ENCODE measurements at regions not wholly inside any gene's neighbourhood (a gene's known extent, or its start where the extent isn't known, plus 50 kb on each side); places are given as distances from the start of the nearest gene placed in this dataset.

DNA sequence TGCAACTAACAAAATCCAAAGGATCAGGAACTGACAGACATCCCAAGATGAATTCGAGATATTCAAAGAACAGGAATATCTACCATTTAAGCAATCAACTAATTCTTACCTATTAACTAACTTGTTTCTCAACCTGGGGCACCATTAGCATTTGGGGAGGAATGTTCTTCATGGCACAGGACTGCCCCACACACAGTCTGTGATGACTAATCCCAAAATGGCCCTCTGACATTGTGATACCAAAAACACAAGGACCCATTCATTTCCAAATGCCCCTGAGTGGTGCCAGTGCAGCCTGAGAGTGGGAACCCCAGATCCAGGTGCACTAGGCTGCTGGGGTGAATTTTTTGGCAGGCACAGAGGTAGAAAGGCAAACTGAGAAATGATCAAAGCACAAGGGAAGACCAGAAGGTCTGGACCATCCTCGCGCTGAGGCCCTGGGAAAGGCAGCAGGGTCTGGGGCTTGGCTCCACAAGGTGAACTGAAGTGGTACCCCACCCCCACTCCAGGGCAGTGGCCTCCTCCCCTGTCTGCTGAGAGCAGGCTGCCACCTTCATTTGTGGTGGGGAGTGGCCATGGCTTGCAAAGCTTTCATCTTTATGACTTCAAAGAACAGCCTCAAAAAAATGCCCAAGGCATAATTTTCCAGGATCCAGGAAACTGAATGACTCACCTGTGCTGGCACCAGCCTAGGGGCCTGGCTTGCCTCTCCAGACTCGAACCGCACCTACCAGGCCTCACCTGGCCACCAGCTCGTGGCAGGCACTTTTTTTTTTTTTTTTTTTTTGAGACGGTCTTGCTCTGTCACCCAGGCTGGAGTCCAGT, 122.4 kb downstream of the BCOR start:
- DNase-seq, result no peak

DNA sequence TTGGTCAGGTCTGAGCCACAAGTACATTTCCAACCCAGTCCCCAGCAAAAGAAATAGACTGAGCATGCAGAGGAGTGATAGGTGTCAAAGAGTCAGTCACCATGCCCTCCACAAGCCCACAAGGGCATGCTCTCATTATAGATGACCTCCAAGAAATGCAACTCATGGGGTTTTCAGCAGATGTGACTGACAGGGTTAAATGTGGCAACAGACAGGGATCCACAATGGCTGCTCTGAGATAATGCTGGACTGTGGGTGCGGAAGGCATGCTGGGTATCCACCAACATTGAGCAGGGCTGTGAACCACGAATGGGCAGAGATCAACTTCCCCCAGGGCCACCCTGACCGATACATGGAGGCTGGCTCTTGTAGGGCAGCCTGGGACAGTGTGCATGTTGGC, 115.8 kb downstream of the BCOR start:
- DNase-seq, result no peak

DNA sequence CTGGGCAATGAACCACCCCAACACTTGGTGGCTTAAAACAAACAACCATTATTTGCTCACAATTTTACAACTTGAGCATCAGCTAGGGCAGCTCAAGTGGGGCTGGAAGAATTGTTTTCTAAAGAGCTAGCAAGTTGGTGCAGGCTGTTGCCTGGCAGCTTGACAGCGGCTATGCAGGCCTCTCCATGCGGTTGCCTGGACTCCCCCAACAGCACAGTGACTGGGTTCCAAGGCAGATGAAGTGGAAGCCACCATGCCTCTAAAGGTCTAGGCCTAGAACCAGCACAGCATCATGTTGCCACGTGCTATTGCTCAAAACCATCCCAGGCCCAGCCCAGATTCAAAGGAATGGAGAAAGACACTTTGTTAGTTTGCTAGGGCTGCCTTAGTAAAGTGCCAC, 114.8 kb downstream of the BCOR start:
- DNase-seq, result no peak

DNA sequence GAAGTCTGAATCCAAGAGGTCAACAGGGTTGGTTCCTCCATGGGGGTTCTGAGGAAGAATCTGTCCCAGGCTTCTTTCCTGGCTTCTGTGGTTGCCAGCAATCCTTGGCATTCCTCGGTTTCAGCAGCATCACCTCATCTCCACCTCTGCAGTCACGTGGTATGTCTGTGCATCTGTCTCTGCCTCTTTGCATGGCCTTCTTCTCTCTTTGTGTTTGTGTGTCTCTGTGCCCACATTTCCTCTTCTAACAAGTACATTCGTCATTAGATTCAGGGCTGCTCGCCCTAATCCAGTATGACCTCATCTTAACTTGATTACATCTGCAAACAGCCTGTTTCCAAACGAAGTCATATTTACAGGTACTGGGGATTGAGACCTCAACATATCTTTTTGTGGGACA, 114.0 kb downstream of the BCOR start:
- no peak for DNase-seq

DNA sequence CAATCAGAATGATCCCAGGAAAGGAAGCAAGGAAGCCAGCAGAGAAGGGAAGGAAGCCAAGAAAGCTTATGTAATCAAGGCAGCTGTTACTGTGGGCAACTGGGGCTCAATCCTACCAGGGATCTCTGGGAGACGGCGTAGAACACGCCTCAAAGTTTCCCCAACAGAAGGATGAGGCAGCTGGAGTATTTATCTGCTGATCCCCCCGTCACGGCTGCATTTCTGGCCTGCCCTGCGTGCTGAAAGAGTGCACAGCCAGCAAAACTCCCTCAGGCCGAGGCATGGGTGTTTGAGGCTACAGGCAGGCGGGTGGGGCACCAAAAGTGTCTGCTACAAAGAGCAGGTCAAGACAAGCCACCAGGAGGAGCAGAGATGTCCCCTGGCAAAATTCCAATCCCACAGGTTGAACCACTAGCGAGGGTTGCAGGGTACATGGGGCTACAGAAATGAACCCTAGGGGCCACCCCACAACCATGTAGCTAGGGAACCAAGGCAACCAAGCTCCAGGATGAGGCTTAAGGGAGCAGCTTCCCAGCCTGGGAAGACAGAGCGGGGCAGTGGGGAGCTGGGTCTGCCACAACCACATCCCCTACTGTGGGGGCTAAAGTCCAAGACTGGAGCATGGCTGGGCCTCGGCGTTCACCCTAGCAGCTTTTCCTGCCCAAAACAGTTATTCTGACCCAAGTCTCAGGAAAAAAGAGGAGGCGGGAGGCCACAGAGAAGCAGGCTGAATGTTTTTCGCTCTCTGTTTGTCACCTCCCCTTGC, 113.4 kb downstream of the BCOR start:
- peak; percentile 60 to 71 for DNase-seq

DNA sequence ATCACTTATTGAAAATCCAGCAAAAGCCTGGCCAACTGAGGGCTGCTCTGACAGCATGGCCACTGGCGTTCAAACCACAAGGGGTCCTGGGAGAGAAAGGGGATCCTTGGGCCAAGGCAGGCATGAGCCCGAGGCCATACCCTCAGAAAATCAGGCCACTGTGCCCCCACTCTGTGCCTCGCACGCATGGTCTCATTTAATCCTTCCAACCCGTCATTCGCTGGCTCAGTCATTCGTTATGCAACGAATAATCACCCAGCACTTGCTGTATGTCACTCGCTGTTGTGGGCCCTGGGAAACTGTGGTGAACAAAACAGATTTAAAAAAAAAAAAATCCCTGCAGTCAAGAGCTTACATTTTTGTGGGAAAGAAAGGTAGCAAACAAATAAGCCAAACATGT, 112.7 kb downstream of the BCOR start:
- DNase-seq, result no peak

DNA sequence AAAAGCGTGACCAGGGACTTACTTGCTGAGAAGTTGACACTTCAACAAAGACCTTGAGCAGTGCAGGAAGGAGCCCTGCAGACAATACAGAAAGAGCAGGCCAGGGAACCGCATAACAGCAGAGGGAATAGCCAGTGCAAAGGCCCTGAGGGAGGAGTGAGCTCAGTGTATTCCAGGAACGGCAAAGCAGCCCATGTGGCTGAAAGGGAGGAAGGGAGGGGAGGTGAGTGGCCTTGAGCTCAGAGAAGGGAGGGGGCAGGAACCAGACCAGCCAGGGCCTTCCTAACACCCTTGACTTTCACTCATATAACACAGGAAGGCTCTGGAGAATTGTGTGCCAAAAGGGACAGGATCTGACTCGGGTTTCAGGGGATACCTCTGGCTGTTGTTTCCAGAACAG, 112.2 kb downstream of the BCOR start:
- DNase-seq, result no peak

DNA sequence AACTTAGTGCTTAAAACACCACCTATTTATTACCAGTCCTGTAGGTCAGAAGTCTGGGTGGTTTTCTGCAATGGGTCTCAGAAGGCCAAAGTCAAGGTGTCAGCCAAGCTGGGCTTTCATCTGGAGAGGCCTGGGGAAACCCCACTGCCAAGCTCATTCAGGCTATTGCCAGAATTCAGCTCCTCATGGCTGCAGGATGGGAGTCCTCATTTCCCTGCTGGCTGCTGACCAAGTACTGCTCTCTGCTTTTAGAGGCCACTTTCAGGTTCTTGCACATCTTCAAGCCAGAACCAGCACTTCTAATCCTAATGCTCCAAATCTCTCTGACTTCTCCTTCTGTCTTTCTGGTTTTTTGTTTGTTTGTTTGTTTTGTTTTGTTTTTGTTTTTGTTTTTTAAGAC, 109.3 kb downstream of the BCOR start:
- no peak for DNase-seq

DNA sequence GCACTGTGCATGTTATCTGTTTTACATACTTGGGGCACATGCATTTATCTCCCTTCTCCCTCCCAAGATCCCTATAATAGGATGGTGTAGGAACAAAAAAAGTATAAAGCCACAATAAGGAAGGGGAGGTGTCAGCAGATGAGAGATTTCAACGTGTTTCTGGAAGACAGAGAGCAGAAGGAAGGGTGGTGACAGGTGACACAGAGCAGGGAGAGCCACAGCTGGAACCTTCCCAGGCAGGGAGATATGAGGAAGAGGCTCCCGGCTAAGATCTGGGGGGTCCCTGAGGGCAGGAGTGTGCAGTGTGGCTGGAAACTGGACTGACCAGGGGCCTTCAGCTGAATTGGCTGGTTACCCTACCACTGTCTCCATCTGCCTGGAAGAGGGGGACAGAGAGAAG, 107.4 kb downstream of the BCOR start:
- no peak for DNase-seq

DNA sequence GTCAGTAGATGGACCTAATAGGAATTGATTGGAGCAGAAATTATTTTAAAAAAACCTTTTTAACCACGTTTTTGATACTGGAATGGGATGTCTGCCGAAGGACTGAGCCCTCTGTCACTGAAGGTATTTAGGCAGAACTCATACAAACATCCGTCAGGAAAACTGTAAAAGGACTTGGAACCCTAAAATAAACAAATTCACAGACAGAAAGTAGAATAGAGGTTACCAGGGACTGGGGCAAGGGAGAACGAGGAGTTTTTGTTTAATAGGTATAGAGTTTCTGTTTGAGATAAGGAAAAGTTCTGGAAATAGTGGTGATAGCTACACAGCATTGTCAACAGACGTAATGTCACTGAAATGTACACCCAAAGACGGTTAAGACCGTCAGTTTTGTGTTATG, 105.5 kb downstream of the BCOR start:
- no peak for DNase-seq

DNA sequence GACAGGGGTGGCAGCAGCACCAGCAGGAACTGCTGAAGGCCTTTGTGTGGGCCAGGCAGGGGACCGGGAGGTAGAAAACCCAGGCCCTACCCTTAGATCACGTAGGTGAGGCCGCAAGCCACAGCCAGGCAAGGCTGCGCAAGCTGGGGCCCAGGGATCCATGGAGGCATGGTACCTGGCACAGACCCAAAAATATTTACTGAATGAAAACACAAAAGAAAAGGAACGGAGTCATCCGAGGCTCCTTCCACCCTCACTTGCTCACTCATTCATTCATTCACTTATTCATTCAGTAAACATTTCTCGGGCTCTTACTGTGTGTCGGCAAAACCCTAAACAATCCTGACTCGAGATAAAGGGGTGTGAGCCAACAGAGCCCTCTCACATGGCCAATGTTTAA, 102.3 kb downstream of the BCOR start:
- no peak for DNase-seq

DNA sequence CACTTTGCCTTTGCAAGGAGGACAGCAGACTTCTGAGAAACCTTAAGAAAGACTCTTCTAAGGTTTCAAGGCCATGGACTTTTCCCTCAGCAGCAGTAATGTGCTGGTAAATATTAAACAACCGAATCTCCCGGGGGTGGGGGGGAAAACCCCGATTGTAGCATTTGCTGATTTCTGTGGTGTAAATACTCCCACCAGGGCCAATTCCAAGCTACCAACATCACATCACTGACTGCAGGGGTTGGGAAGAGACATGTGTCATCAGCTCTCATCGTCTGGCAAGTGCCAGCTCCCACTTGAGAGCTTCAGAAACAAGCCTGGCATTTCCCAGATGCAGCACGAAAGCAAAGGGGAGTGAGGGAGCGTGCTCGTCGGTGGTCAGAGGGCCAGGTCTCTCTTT, 101.2 kb downstream of the BCOR start:
- no peak for DNase-seq

DNA sequence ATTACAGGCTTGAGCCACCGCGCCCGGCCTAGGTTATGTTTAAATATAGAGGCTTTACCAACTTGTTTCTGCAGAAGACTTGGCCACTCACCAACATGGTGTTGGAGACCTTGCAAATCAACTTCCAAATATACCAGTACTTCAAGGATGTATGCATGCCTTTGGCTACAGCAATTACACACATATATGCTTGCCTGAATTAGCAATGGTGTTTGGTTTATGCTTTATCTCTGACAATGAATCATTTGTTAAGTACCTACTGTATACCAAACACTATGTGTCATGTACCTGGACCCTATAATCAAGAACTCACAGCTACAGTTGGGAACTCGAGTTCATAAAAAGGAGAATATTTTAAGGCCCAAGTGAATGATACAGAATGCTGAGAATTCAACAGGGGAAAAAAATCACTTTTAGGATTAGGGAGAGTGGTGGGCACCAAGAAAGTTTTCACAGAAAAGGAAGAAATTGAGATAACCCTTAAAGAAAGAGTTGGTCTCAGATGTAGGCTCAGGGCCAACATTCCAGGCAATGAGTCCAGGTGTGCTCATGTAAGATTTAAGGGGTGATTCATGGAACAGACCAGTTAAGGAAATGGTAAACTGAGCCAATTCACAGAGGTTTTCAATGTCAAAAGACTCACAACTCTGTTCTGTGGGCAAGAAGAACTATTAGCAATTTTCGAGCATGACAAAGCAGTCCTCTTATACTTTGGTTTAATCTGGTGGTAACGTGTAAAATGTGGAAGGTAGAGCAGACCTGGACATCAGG, 98.9 kb downstream of the BCOR start:
- DNase-seq, result no peak

Measured in right lung (tissue), 2 donors.